ENCODE measurements at regions not wholly inside any gene's neighbourhood (a gene's known extent, or its start where the extent isn't known, plus 50 kb on each side); places are given as distances from the start of the nearest gene placed in this dataset.

DNA sequence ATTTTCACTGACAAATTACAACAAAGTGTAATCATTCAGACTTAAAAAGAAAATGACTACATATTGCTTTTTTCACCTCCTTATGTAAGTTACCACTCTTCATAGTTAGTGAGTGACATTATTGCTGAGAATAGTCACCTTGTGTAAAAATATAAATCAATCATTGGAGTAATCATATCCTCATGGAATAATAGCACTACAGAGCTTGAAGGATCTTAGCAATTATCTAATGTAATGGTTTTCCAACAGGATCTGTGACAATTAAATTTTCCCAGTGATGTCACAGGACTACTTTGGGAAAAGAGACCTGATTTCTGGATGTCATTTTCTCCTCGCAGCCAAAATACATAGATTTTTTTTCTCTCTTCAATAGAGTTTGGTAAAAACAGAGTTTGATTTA, 833.0 kb upstream of the PCDH9 start:
- Histone ChIP-seq H3K4me1 (ENCODE audit: control insufficient read depth, low read length) (no peaks in the 10 kb centered on the region), H3K27ac (ENCODE audit: low read depth, low read length) (no peak overlapping the region), H3K27me3 (ENCODE audit: control insufficient read depth, low read length) (no peaks in the 10 kb centered on the region), H4K20me1 (ENCODE audit: control insufficient read depth, insufficient read depth, low read depth, low read length) (no peaks in the 10 kb centered on the region), H3K4me3 (ENCODE audit: low read length) (no peak overlapping the region), H3K79me2 (ENCODE audit: control insufficient read depth, low read length) (no peaks in the 10 kb centered on the region), H3F3A (ENCODE audit: control insufficient read depth, insufficient read depth) (no peaks in the 10 kb centered on the region), H3K36me3 (ENCODE audit: control insufficient read depth, low read length) (no peaks in the 10 kb centered on the region), H3K4me2 (ENCODE audit: low read length) (no peak overlapping the region), H3K9me2 (replicated peaks; ENCODE audit: control insufficient read depth, low read length) (no peaks in the 10 kb centered on the region), H3K9me3 (ENCODE audit: control insufficient read depth, insufficient read depth, low read length) (no peaks in the 10 kb centered on the region; the same call in 1 of the 2 replicates)
- TF ChIP-seq CTCF (IDR thresholded peaks at IDR 0.05; ENCODE audit: low read depth, low read length, poor library complexity, severe bottlenecking) (no peak), EZH2phosphoT487 (IDR thresholded peaks at IDR 0.05; ENCODE audit: borderline replicate concordance, low read length) (no peak)

DNA sequence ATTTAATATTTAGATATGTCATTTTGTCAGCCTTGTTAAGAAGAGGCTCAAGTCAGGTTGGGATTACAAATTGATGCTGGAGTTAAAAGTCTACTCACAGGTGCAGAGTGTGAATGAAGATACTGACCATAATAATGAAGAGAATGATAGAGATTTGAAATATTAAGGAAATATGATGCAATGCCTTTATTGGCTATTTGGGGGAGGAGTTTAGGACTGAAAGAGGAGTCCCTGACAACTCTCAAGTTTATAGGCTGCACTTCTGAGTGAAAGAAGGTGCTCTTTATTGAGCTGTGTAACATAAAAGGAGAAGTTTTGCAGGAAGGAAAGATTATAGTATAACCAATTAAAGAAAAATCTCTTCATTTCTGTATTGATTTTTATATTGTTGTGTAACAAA, 827.7 kb upstream of the PCDH9 start:
- H4K20me1 ChIP-seq (ENCODE audit: control insufficient read depth, insufficient read depth, low read depth, low read length) = no peaks in the 10 kb centered on the region
- H3K4me1 ChIP-seq (ENCODE audit: control insufficient read depth, low read length) = no peaks in the 10 kb centered on the region
- no peaks in the 10 kb centered on the region for H3K79me2 ChIP-seq (ENCODE audit: control insufficient read depth, low read length)
- H3K4me2 ChIP-seq (ENCODE audit: low read length) = no peak overlapping the region
- TF ChIP-seq EZH2phosphoT487 (IDR thresholded peaks at IDR 0.05; ENCODE audit: borderline replicate concordance, low read length) (no peak), CTCF (IDR thresholded peaks at IDR 0.05; ENCODE audit: low read depth, low read length, poor library complexity, severe bottlenecking) (no peak)
- no peak overlapping the region for H3K27ac ChIP-seq (ENCODE audit: low read depth, low read length)
- no peaks in the 10 kb centered on the region for H3F3A ChIP-seq (ENCODE audit: control insufficient read depth, insufficient read depth)
- no peaks in the 10 kb centered on the region for H3K9me3 ChIP-seq (ENCODE audit: control insufficient read depth, insufficient read depth, low read length)
- no peaks in the 10 kb centered on the region for H3K36me3 ChIP-seq (ENCODE audit: control insufficient read depth, low read length)
- no peak overlapping the region for H3K4me3 ChIP-seq (ENCODE audit: low read length)
- H3K27me3 ChIP-seq (ENCODE audit: control insufficient read depth, low read length) = no peaks in the 10 kb centered on the region
- no peaks in the 10 kb centered on the region for H3K9me2 ChIP-seq (replicated peaks; ENCODE audit: control insufficient read depth, low read length)

- Histone ChIP-seq H3K4me3 (ENCODE audit: low read length) (no peak overlapping the region), H3K9me3 (ENCODE audit: control insufficient read depth, insufficient read depth, low read length) (no peaks in the 10 kb centered on the region), H3K27ac (ENCODE audit: low read depth, low read length) (no peak overlapping the region), H3K4me1 (ENCODE audit: control insufficient read depth, low read length) (no peaks in the 10 kb centered on the region), H4K20me1 (ENCODE audit: control insufficient read depth, insufficient read depth, low read depth, low read length) (no peaks in the 10 kb centered on the region), H3K36me3 (ENCODE audit: control insufficient read depth, low read length) (no peaks in the 10 kb centered on the region), H3K79me2 (ENCODE audit: control insufficient read depth, low read length) (no peaks in the 10 kb centered on the region), H3K27me3 (ENCODE audit: control insufficient read depth, low read length) (no peaks in the 10 kb centered on the region), H3K9me2 (replicated peaks; ENCODE audit: control insufficient read depth, low read length) (no peaks in the 10 kb centered on the region), H3K4me2 (ENCODE audit: low read length) (no peak overlapping the region), H3F3A (ENCODE audit: control insufficient read depth, insufficient read depth) (no peaks in the 10 kb centered on the region)
- TF ChIP-seq CTCF (IDR thresholded peaks at IDR 0.05; ENCODE audit: low read depth, low read length, poor library complexity, severe bottlenecking) = no peak
- no peak for TF ChIP-seq EZH2phosphoT487 (IDR thresholded peaks at IDR 0.05; ENCODE audit: borderline replicate concordance, low read length)
Measured at GRCh38 chr13:68056816-68057710, 826.9 kb upstream of the PCDH9 start.

Measured in DOHH2 (cell line).